SK-N-SH (cell line): ENCODE measurements at regions not wholly inside any gene's neighbourhood (a gene's known extent, or its start where the extent isn't known, plus 50 kb on each side); places are given as distances from the start of the nearest gene placed in this dataset.

Experiments used
- CTCF ChIA-PET: fragments of 300-600, 350-600 bp; formaldehyde crosslinking; extraction: SDS; loops from one replicate; lab custom pipeline; 2021; lab: Yijun Ruan, JAX
- POLR2A ChIA-PET: fragments of 350-600 bp; sonication (Branson Sonifier 250); formaldehyde crosslinking; extraction: SDS; loops from one replicate; lab custom pipeline; 2020; ENCODE audit warnings: antibody characterized with exemption, inconsistent platforms; lab: Yijun Ruan, JAX
- DNase-seq: peaks from one replicate; pipeline ENCODE4 v3.0.0; 2012
- H2AFZ ChIP-seq: fragments of 200-600 bp; sonication (generic); 2 replicates; pipeline ENCODE4 v1.8.1; 2016; ENCODE audit warnings: antibody characterized with exemption, mild to moderate bottlenecking, low read depth
- H3F3A ChIP-seq: fragments of 200-600 bp; sonication (generic); replicated peaks from 2 replicates; pipeline ENCODE3; 2016; ENCODE audit warnings: antibody characterized with exemption, mild to moderate bottlenecking; ENCODE audit not compliant: insufficient read depth
- H3K27ac ChIP-seq, 2 experiments: fragments of 200-500 bp in 1 of 2; fragments of 200-600 bp in 1 of 2; sonication (Bioruptor generic) in 1 of 2; sonication (generic), shearing (Covaris generic) in 1 of 2; 2 replicates each; pipeline versions ENCODE4 v1.5.1 to v1.6.1; 2014 to 2016; ENCODE audit warnings: low read depth in 2 of 2, inconsistent platforms in 1 of 2, low read length in 1 of 2, mild to moderate bottlenecking in 1 of 2, mixed read lengths in 1 of 2
- H3K27me3 ChIP-seq: fragments of 200-600 bp; sonication (generic), shearing (Covaris generic); 2 replicates; pipeline ENCODE4 v1.6.1; 2016; ENCODE audit warnings: mixed run types; ENCODE audit not compliant: insufficient read depth
- H3K36me3 ChIP-seq, 2 experiments: fragments of 200-500 bp in 1 of 2; fragments of 200-600 bp in 1 of 2; sonication (Bioruptor generic) in 1 of 2; sonication (generic) in 1 of 2; replicated peaks in 1 of 2; 2 replicates each; pipeline versions ENCODE3 to v1.5.1; 2014 to 2016; ENCODE audit warnings: low read length in 1 of 2, mild to moderate bottlenecking in 1 of 2; ENCODE audit not compliant: insufficient read depth in 2 of 2, control insufficient read depth in 1 of 2
- H3K4me1 ChIP-seq, 2 experiments: fragments of 200-500 bp in 1 of 2; fragments of 200-600 bp in 1 of 2; sonication (Bioruptor generic) in 1 of 2; sonication (generic), shearing (Covaris generic) in 1 of 2; 2 replicates each; pipeline versions ENCODE4 v1.5.1 to v1.6.1; 2014 to 2016; ENCODE audit warnings: low read depth in 1 of 2, low read length in 1 of 2, mixed run types in 1 of 2; ENCODE audit not compliant: insufficient read depth in 2 of 2, control insufficient read depth in 1 of 2
- H3K4me2 ChIP-seq: fragments of 200-600 bp; sonication (generic), shearing (Covaris generic); 2 replicates; pipeline ENCODE4 v1.6.1; 2017; ENCODE audit warnings: mixed run types
- H3K4me3 ChIP-seq, 2 experiments: fragments of 200-500 bp in 1 of 2; fragments of 200-600 bp in 1 of 2; sonication (Bioruptor generic) in 1 of 2; sonication (generic), shearing (Covaris generic) in 1 of 2; 2 replicates each; pipeline versions ENCODE4 v1.5.1 to v1.8.1; 2014 to 2016; ENCODE audit warnings: low read depth in 2 of 2, inconsistent platforms in 1 of 2, low read length in 1 of 2, mild to moderate bottlenecking in 1 of 2, mixed read lengths in 1 of 2, moderate library complexity in 1 of 2
- H3K79me2 ChIP-seq: fragments of 200-600 bp; sonication (generic); 2 replicates; pipeline ENCODE4 v1.8.1; 2017; ENCODE audit warnings: mild to moderate bottlenecking; ENCODE audit not compliant: insufficient read depth
- H3K9ac ChIP-seq: fragments of 200-600 bp; sonication (generic); 2 replicates; pipeline ENCODE4 v1.6.1; 2017; ENCODE audit warnings: mixed run types
- H3K9me2 ChIP-seq: fragments of 200-600 bp; sonication (generic); 2 replicates; pipeline ENCODE4 v1.6.1; 2017; ENCODE audit warnings: mixed run types
- H3K9me3 ChIP-seq: fragments of 200-600 bp; sonication (generic); 2 replicates; pipeline ENCODE4 v1.6.1; 2017; ENCODE audit warnings: mixed run types, mild to moderate bottlenecking, moderate library complexity
- H4K20me1 ChIP-seq: fragments of 200-600 bp; sonication (generic); 2 replicates; pipeline ENCODE4 v1.6.1; 2017; ENCODE audit warnings: mild to moderate bottlenecking, mixed run types; ENCODE audit not compliant: insufficient read depth
- EP300 ChIP-seq, 2 experiments: IDR thresholded peaks; 2 replicates each; pipeline versions ENCODE4 v1.4.0 to v1.6.1; 2012; ENCODE audit warnings: borderline replicate concordance in 1 of 2, low read depth in 1 of 2, low read length in 1 of 2
- FOSL2 ChIP-seq: IDR thresholded peaks from 2 replicates; pipeline ENCODE4 v1.4.0; 2012; ENCODE audit warnings: low read depth, mild to moderate bottlenecking, moderate library complexity, borderline replicate concordance
- GATA2 ChIP-seq: sonication (generic); formaldehyde crosslinking; IDR thresholded peaks from 2 replicates; pipeline ENCODE4 v1.5.0; 2020; ENCODE audit warnings: mild to moderate bottlenecking, missing genetic modification reagents
- NRF1 ChIP-seq: IDR thresholded peaks from 2 replicates; pipeline ENCODE4 v1.6.1; 2012; ENCODE audit warnings: low read depth, mild to moderate bottlenecking, low read length
- PBX3 ChIP-seq: IDR thresholded peaks from 2 replicates; pipeline ENCODE4; 2012
- RAD21 ChIP-seq: IDR thresholded peaks from 2 replicates; pipeline ENCODE4 v1.6.1; 2012; ENCODE audit warnings: mild to moderate bottlenecking, low read length
- TEAD4 ChIP-seq: IDR thresholded peaks from 2 replicates; pipeline ENCODE4 v1.4.0; 2012; ENCODE audit warnings: mild to moderate bottlenecking, borderline replicate concordance; ENCODE audit not compliant: insufficient read depth
- WGBS: methylation state at CpG from one replicate; pipeline ENCODE4 v1.1.6; 2017; ENCODE audit warnings: low lambda C conversion rate; 5-methylcytosine and 5-hydroxymethylcytosine counted together
- TF ChIP-seq, protein P1 (sequence below): IDR thresholded peaks from 2 replicates; pipeline ENCODE4 v1.6.1; 2012; ENCODE audit warnings: mild to moderate bottlenecking, low read depth, low read length, moderate library complexity
- TF ChIP-seq, protein P2 (sequence below): fragments of 150-350 bp; IDR thresholded peaks from 2 replicates; pipeline ENCODE4 v1.6.1; 2017; ENCODE audit warnings: antibody characterized with exemption, low read length, low read depth, borderline replicate concordance
- TF ChIP-seq, protein P3 (sequence below): fragments of 150-350 bp; IDR thresholded peaks from 2 replicates; pipeline ENCODE4 v1.6.1; 2016; ENCODE audit warnings: mild to moderate bottlenecking, low read depth, low read length

DNA sequence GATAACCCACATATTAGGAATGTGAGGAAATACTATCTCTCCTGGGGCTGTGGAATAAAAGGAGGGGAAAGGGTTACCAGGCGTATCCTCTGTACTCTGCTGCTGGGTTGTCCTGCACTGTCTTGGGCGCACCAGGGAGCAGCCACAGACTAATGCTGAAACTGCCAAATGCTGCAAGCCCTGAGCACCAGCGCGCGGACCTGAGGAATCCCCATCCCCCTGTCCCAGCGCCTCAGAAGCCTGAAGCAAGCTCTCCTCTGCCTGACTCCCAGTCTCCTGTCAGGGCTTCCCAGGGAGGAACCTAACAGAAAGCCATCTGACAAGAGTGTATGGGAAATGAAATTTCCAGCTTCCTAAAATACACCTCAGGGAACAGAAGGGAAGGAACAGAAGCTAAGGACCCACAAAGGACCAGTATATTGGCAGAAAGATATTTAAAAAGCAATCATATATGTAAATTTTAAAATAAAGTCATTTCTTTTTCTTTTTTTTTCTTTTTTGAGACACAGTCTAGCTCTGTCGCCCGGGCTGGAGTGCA is 158.3 kb upstream of the C2CD4B start:
- H3K4me3 ChIP-seq: no peak overlapping the region
- no peaks in the 10 kb centered on the region for H3K79me2 ChIP-seq
- peaks cover 0 to 30% of the 10 kb centered on the region in 2 experiments; a peak in 2 of 4 replicates for H3K4me1 ChIP-seq
- H3K27me3 ChIP-seq: no peaks in the 10 kb centered on the region
- no peaks in the 10 kb centered on the region for H4K20me1 ChIP-seq
- H2AFZ ChIP-seq: no peak overlapping the region
- no peak overlapping the region for H3K27ac ChIP-seq
- H3K4me2 ChIP-seq: no peak overlapping the region
- H3F3A ChIP-seq: no peaks in the 10 kb centered on the region
- ChIA-PET CTCF (interaction anchor here (0.7 to 2.5 kb wide), 2 partner anchors 16 to 419 kb away, joined by 3 to 16 read pairs; no protein-coding TSS in a partner anchor), POLR2A (no interaction called here)
- H3K9me3 ChIP-seq: no peaks in the 10 kb centered on the region
- no peak overlapping the region for H3K9ac ChIP-seq
- H3K9me2 ChIP-seq: no peaks in the 10 kb centered on the region
- no peaks in the 10 kb centered on the region for H3K36me3 ChIP-seq
- WGBS: 90% methylated on average over 8 of the region's 8 CpGs
- TF ChIP-seq, protein P1, sequence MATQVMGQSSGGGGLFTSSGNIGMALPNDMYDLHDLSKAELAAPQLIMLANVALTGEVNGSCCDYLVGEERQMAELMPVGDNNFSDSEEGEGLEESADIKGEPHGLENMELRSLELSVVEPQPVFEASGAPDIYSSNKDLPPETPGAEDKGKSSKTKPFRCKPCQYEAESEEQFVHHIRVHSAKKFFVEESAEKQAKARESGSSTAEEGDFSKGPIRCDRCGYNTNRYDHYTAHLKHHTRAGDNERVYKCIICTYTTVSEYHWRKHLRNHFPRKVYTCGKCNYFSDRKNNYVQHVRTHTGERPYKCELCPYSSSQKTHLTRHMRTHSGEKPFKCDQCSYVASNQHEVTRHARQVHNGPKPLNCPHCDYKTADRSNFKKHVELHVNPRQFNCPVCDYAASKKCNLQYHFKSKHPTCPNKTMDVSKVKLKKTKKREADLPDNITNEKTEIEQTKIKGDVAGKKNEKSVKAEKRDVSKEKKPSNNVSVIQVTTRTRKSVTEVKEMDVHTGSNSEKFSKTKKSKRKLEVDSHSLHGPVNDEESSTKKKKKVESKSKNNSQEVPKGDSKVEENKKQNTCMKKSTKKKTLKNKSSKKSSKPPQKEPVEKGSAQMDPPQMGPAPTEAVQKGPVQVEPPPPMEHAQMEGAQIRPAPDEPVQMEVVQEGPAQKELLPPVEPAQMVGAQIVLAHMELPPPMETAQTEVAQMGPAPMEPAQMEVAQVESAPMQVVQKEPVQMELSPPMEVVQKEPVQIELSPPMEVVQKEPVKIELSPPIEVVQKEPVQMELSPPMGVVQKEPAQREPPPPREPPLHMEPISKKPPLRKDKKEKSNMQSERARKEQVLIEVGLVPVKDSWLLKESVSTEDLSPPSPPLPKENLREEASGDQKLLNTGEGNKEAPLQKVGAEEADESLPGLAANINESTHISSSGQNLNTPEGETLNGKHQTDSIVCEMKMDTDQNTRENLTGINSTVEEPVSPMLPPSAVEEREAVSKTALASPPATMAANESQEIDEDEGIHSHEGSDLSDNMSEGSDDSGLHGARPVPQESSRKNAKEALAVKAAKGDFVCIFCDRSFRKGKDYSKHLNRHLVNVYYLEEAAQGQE: no peak
- TF ChIP-seq PBX3 (no peak), NRF1 (no peak), GATA2 (CRISPR knock-in tag) (no peak), RAD21 (no peak), TEAD4 (no peak), FOSL2 (no peak), EP300 (IDR thresholded peaks at IDR 0.05; ENCODE audit: borderline replicate concordance in 1 of 2, low read depth in 1 of 2, low read length in 1 of 2) (no peak)
- TF ChIP-seq, protein P2, sequence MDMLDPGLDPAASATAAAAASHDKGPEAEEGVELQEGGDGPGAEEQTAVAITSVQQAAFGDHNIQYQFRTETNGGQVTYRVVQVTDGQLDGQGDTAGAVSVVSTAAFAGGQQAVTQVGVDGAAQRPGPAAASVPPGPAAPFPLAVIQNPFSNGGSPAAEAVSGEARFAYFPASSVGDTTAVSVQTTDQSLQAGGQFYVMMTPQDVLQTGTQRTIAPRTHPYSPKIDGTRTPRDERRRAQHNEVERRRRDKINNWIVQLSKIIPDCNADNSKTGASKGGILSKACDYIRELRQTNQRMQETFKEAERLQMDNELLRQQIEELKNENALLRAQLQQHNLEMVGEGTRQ: no peak
- TF ChIP-seq, protein P3, sequence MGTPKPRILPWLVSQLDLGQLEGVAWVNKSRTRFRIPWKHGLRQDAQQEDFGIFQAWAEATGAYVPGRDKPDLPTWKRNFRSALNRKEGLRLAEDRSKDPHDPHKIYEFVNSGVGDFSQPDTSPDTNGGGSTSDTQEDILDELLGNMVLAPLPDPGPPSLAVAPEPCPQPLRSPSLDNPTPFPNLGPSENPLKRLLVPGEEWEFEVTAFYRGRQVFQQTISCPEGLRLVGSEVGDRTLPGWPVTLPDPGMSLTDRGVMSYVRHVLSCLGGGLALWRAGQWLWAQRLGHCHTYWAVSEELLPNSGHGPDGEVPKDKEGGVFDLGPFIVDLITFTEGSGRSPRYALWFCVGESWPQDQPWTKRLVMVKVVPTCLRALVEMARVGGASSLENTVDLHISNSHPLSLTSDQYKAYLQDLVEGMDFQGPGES: no peak
- DNase-seq: no peak
